G401.6 (cell line): ENCODE measurements at regions not wholly inside any gene's neighbourhood (a gene's known extent, or its start where the extent isn't known, plus 50 kb on each side); places are given as distances from the start of the nearest gene placed in this dataset.

Experiments used
- FAIRE-seq: peaks from 2 replicates; lab custom pipeline; 2012; peaks lifted over from hg19 to GRCh38; lab: Jason Lieb, UNC

DNA sequence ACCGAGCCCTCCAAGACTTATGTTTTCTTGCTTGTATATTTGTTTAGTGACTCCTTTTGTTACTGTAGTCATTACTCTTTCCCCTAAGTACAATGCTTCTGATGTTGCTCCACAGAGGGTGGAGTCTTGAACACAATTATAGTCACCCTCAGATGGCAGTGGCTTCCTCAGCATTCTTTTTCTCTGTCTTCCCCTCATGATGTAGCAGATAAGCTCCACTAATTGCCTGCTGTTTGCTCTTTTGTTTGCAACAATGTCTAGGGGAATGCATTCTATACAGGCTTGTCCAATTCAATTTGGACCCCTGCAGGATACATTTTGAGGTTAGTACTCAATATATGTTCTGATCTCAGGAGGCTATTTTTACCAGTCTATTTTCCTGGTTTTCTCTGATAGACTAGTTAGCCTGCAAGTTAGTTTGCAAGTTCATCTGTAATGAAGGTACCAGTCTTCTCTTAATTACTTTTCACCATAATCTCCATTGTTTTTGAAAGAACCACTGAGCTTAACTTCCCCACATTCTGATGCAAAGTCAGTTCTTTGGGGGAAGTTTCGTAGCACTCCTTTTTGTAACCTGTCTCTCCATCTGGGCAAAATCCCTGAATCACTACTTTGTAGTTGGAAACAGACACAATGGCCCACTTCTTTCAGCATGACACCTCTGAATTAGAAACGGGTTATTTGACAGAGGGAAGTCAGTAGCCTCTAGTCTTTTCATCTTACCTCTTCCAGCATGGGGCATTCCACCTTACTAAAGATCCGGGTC lies 1509.2 kb downstream of the CDH11 start:
- no peak for FAIRE-seq

DNA sequence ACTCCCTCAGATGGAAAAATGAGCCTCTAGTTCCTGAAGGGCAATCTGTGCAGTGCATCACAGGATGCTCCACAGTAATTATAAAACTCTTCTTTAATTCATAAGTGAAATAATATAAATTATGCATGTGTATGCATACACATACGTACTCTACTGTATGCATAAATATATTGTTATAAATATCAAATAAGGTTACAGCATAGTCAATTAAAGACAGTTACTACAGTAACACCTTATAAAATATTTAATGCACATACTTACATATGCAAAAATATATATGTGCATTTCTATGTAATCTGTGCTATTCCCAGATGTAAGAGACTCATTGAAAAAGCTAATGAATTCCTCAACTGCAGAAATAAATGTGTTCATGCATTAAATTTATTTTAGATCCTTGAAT lies 1515.1 kb downstream of the CDH11 start:
- FAIRE-seq: no peak

DNA sequence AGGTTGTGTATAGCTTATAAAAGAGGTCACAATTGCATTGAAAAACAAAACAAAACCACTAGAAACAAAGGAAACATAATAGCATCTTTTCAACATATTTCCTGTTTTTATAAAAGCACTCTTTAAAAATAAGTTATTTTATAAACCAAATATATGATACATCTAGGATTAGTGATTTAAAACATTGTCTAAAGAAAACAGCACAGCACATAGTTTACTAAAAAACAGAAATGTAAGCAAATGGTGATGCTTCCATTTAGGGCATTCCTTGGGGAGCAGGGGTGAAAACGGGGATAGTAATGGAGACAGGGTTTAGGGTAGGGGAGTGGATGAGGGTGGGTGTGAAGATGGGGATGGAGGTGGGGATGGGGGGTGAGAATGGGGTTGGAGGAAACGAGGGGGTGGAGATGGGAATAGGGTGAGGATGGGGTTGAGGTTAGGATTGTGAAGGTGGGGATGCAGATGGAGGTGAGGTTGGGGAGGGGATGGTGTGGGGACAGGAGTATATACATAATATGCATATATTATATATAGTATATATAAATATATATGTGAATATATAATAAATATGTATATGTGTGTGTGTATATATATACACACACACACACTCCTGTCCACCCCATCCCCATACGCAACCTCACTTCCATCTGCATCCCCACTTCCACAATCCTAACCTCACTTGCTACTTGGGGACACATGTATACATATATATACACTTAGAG lies 1519.5 kb downstream of the CDH11 start:
- no peak for FAIRE-seq

DNA sequence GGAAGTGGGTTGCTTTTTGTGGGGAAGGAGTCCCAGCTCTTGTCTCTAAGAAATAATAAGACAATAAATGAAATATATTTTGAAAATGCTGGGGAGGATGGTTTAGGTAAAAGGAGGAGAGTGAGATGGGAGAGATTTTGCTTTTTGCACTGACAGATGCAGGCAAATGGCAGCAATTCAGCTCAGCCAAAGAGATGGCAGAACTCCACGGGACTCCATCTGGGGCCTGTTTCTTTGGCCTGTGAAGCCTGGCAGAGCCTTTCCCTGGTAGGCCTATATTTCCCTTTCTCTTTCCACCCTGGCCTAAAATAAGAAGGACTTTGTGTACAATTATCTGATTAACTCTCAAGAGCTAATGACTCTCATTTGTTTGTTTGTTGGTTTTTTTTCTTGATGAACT lies 1525.1 kb downstream of the CDH11 start:
- no peak for FAIRE-seq

DNA sequence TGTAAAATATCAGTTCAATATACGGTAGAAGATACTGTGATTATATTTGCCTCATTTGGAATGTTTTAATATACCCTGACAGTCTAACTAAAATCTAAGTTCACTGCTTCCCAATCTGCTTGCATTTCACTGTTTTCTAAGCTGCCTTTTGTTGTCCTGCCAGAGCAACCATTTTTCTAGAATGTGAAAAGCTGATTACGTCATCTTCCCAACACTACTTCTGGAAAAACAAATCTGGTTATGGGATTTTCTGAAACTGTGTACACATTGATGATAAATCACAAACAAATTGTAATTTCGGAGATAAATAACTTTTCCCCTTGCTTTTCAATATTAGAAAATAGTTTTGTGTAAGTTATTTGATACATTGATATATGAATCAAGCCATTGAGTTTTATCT lies 1529.0 kb downstream of the CDH11 start:
- no peak for FAIRE-seq

DNA sequence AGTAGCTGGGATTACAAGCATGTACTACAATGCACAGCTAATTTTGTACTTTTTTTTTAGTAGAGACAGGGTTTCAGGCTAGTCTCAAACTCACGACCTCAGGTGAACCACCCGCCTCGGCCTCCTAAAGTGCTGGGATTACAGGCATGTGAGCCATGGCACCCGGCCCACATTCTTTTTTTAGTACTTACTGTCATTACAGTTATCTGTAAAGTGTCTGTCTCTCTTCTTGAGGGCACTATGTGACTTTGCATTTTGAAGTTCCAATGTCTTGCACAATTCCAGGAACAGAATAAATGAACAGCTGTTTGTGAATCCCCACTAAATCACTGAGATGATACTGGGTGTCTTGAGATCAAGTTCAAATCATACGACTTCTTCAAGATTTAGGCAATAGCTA lies 1540.3 kb downstream of the CDH11 start:
- FAIRE-seq: no peak

DNA sequence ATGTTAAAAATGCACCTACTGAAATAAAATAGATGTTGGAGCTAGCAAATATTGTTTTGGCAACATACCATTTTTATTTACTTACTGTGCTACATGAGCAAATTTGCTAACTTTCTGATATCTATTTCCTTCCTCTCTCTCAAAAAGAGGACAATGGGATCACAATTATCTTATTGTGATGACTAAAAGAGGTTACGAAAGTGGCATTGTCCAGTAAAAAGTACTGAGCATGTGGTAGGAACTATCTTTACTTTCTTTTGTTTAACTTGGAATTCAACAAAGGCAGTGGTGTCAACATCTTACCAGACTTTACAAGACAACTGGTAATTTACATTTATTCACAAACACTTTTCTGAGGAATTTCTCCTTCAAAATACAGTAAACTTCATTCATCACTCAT lies 1542.6 kb upstream of the CDH8 start:
- no peak for FAIRE-seq

DNA sequence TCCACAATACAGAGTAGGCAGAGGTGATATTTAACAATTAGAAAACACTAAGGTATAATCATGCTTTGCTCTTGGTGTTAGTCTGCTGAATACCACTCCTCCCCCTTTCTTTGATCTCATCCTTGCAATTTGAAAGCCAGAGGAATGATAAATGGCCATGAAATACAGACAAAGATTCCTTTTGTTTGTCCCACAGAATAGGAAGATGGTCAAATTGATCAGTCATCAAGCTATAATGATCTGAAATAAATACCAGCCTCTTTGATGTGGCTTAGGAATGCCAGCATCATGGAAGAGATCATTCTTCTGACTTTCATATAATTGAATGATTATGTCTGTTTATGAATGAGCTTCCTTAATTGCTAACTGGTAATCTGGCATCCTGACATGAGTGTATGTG lies 1541.7 kb upstream of the CDH8 start:
- no peak for FAIRE-seq

DNA sequence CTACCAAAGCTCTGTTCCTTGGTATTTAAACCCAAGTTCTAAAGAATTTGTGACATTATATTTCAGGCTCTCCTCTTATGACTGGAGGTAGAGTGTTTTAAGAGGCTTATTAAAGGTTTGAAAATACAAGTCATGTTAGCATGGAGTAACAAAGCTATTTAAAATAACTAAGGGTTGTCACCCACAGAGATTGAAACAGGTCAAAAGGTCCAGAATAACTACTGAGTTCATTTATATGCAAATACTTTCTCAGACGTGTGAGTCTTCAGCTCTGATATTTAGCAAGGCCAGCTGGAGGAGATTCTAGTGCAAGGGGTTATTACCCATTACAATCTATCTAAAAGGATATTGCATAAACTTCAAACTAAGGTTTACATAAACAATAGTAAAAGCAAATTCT lies 1538.8 kb upstream of the CDH8 start:
- no peak for FAIRE-seq

DNA sequence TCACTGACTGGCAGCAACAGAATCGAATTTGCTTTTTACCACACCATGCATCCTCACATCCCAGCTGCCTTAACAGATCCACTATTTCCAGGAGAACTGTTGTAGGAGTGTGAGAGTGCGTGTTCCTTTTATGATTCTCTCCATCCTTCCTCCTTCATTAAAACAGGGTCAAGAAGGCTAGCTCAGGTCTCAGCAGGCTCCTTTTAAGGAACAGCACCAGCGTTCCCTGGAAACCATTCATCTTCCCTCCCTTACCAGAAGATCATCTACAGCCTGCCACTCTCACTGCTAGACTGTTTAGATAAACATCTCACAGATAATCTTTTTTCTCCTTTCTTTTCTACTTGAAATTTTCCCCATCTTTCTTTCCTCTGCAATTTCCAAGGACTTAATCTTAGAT lies 1531.9 kb upstream of the CDH8 start:
- FAIRE-seq: no peak

DNA sequence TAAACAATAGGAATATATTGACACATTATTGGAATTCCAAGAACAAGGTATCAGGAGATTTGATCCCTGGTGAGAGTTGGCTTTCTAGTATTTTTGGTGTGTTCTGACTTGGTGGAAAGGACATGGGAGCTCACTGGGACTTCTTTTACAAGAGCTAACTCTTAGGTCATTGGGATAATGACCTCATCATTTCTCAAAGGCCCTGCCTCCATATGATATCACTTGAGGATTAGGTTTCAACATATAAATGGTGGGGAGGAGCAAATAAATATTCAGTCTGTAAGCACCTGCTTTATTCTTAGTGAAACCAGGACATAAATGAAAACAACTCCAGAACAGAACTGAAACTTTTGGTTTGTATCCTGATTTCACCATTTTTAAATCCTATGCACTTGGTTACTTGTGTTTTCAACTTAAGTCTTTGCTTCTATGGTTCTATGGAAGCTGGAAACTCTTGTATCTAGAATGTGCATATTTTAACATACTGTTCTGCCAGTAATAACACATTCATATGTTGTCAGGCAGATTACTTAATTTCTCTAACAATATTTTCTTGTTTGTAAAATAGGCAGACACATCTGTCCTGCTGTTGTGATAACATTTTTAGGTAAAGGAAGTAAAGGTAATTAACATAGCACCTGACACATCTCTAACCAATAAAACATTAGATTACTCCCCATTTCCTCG lies 1527.7 kb upstream of the CDH8 start:
- no peak for FAIRE-seq

DNA sequence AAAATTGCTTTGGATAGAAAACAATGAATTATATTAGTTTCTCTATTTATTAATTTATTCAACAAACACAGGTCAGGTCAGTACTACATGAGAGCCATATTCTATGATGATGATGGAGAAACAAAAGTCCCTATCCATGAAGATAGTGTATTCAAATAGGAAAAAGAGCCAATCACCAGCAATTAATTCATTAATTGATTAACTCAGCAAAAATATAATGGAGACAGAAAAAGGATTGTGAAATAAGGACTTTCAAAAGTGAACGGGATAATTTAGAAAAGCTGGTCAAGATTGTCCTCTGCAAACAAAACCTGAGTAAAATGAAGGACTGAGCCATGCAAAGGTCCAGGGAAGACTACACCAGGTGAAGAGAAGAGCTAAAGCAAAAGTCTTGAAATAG lies 1517.7 kb upstream of the CDH8 start:
- FAIRE-seq: no peak

DNA sequence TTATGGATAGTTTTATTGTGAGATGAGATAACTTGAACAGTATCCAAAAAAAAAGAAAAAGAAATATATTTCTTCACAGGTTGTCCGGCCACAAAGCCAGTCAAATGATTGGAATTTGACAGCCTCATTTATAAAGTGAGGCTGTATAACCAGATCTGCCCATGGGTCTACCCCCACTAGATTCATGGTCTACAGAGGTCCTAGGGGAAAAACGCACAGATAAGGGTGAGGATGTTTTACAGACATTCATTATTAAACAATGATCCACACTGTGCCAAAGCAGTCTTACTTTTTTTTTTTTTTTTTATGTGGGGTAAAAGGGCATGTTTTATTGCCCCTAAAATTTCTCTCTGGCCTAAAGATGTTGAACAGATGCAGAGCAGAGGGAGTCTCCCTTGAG lies 1503.0 kb upstream of the CDH8 start:
- no peak for FAIRE-seq

DNA sequence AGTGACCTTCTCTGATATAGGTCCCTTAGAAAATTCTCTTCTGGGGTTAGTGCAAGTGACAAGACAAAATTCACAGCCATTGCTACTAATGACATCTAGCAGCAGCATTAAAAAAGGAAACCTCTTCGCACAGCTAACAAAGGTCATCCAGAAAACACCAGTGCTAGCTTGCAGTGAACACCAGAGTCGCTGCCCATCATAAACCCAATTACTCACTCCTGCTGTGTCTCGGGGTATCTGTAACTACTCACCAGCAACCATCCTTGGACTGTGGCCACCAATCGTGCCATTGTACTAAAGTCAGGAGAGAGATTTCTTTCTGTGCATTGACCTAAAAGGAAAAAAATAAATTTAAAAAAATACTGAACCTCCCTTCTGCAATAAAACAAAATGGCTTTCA lies 1494.7 kb upstream of the CDH8 start:
- no peak for FAIRE-seq

DNA sequence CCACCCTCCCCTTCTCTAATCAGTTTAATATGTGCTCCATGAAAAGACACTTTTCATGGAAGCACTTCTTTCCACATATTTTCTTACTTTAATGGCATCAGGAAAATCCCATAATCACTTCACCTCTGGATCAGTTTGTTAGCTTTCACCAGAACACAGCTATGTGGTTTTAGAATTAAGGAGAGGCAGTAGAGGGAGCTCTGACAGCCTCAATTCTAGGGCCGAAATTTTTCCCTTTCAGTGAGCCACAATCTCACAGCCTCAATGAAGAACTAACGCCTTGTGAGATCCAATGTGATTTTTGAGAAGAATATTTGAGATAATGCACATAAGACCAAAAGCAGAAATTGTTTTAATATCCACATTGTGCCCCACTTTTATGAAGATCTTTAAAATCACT lies 1494.0 kb upstream of the CDH8 start:
- FAIRE-seq: no peak

DNA sequence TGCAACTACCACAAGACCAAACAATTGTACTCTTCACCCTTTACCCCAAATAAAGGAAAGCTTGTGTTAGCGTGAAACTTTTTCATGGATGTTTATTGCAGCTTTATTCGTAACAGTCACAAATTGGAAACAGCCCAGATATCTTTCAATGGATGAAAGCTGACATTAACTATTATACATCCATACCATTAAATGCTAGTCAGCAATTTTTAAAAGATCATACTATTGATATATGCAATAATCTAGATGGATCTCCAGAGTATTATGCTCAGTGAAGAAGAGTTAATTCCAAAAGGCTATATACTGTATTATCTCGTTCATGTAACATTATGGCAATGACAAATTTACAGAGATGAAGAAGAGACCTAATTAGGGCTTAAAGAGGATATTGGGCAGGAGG lies 1491.2 kb upstream of the CDH8 start:
- FAIRE-seq: no peak

DNA sequence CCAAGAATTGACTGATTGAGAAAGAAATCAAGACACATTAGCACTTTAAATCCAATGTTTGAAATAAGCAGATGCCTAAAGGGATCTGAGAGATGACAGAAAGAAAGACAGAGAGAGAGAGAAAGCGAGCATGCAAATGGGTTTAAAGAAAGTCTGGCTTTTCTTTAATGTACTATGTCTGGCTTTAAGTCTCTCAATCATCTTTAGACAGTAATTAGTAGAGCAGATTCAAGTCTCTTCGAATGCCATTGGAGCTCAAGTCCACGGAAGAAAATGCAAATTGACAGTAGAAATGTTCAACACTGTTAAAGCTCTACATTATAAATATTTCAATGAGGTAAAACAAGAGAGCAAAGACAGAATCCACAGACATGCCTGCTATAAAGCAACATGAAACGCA lies 1480.2 kb upstream of the CDH8 start:
- no peak for FAIRE-seq

DNA sequence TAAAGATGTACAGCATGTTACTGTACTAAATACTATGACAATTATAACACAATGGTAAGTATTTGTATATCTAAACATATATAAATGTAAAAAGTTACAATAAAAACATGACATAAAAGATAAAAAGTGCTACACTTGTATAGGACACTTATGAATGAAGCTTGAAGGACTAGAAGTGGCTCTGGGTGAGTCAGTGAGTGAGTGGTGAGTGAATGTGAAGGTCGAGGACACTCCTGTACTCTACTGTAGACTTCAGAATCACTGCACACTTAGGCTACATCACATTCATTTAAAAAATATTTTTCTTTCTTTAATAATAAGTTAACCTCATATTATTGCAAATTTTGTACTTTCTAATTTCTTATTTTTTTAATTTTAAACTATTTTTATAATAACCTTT lies 1476.7 kb upstream of the CDH8 start:
- no peak for FAIRE-seq

DNA sequence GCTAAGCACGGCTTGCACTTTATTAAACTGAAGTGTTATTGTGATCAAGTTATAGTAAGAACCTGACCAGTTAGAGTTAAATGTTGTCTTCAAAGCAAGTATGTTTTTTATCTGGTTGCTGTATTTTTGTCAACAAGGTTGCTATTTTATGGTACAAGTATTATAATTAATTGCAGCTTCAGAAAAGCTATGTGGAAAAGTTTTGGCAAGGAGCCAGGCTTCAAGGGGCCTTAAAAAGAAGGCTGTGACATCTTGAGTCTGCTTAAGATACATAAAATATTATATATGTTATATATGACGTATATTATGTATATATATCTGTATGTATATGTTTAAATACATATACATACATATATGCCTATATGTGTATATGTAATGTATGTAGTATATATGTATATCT lies 1461.2 kb upstream of the CDH8 start:
- FAIRE-seq: no peak

DNA sequence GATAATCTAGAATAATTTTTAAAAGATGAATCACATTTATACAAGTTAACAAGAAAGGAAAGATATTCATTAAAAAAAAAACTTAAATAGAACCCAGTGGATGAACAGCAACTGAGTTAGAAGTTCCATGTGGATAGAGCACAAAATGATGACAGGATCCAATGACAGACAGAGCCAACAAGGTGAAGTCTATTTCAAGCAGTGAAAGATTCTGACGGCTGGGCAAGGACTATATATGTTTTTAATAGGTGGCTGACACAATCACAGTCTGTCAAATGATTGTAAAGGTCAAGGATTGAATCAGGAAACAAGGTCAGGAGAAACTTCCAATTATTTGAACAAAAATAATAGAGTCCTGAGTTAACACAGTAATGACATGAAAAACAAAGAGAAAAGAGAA lies 1460.0 kb upstream of the CDH8 start:
- FAIRE-seq: no peak

DNA sequence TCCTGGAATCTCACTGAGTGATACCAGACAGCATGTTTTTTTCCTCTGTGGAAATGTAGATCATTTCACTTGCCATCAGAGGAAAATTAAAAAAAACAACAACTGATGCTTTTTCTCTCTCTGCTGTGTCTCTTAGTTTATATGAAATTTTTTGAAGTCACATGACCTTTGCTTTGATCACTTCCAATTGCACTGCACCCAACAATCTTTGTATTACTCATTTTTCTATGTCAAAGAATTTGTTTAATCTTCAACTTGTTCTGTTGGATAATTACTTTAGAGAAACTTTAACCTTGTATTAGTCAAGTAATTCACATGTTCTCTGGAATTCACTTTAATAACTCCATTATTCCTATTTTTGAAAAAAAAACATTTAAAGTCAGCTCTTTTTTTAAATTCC lies 1452.7 kb upstream of the CDH8 start:
- FAIRE-seq: no peak

DNA sequence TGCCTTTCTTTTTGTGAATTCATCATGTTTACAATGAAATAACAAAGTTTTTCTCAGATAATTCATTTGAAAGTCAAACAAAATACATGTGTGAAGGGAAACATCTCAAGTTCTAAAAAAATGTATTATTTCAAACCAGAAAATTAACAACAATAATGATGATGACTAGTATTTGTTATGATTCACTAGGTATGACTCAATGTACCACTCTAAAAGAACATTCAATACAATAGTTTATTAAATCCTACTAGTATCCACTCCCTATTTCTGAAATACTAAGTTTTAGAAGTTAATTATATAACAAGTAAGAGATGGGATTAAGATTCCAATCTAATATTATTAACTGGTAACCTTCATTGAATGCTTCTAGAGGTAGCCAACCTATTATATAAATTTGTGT lies 1444.8 kb upstream of the CDH8 start:
- FAIRE-seq: no peak

DNA sequence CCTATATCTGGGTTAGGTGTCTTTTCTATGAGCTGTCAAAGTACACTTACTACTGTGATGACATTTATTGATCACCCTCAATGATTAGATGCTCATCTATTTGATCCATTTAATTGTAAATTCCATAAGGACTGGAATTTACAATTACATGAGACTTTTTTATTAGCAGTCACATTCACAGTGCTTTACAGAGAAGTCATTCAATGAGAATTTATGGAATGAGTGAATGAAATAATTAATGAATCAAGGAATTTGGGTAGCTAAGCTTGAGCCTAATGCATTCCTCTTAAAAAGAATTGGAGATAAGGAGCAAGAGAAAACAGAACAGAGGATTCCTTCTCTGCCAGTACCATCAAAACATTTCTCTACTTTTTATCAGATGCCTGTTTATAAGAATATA lies 1437.5 kb upstream of the CDH8 start:
- FAIRE-seq: no peak

DNA sequence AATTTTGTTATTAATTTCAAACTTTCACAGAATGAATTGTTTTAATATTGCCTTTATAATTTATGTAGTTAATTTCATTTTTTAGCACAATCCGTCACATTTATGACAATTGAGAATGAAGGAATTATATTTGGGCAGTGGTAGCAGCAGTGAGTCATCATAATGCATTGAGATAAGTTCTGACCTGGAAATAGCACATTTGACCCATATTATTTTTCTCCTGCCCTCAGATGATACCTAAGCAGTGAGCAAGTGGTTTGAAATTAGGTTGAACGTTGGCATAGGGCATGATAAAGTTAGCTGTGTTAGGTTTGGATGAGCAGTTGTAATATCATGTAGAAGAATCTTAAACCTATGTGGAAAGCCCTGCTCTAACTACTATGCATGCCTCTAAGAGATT lies 1431.3 kb upstream of the CDH8 start:
- no peak for FAIRE-seq
